GM23248 (cell line): ENCODE measurements at regions not wholly inside any gene's neighbourhood (a gene's known extent, or its start where the extent isn't known, plus 50 kb on each side); places are given as distances from the start of the nearest gene placed in this dataset.

Experiments used
- EZH2 ChIP-seq: fragments of 200-600 bp; sonication (generic); IDR thresholded peaks from 2 replicates; pipeline ENCODE4 v1.6.1; 2018; ENCODE audit warnings: antibody characterized with exemption, mild to moderate bottlenecking; ENCODE audit not compliant: insufficient read depth, poor library complexity, severe bottlenecking
- EZH2phosphoT487 ChIP-seq: fragments of 200-600 bp; sonication (generic); IDR thresholded peaks from 2 replicates; pipeline ENCODE4 v1.6.1; 2018; ENCODE audit warnings: antibody characterized with exemption, moderate library complexity, mild to moderate bottlenecking, low read depth; ENCODE audit not compliant: insufficient read depth

GRCh38 chr22:19579115-19579811 is 55.1 kb upstream of the CLDN5 start:
- TF ChIP-seq EZH2phosphoT487 (no peak), EZH2 (no peak)
